Keratinocyte (primary cell): ENCODE measurements at regions not wholly inside any gene's neighbourhood (a gene's known extent, or its start where the extent isn't known, plus 50 kb on each side); places are given as distances from the start of the nearest gene placed in this dataset.

Experiments
- EZH2 ChIP-seq: IDR thresholded peaks from one replicate; pipeline ENCODE4 v1.6.1; 2012; ENCODE audit warnings: inconsistent platforms, mild to moderate bottlenecking, low read length, moderate library complexity
- TF ChIP-seq, protein P1 (sequence below), 3 experiments: IDR thresholded peaks in 1 of 3; conservative IDR thresholded peaks in 1 of 3; optimal IDR thresholded peaks in 1 of 3; 2 replicates in 2 of 3; 3 replicates in 1 of 3; pipeline versions ENCODE3 to v1.5.1; 2011; ENCODE audit warnings: low read length in 3 of 3, mild to moderate bottlenecking in 3 of 3, moderate library complexity in 2 of 3, control low read depth in 1 of 3, inconsistent platforms in 1 of 3; ENCODE audit not compliant: insufficient read depth in 2 of 3; ENCODE audit errors: extremely low read depth in 1 of 3

DNA sequence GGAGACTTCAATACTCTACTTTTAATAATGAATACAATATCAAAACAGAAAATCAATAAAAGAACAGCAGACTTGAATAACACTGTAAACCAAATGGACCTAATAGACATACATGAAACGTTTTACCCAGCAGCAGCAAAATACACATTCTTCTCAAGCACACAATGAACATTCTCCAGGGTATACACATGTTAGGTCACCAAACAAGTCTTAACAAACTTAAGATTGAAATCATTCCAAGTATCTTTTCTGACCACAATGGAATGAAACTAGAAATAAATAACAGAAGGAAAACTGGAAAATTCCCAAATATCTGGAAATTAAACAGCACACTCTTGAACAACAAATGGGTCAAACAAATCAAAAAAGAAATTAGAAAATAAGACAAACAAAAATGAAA, 145.0 kb upstream of the CT83 start:
- TF ChIP-seq, protein P1, sequence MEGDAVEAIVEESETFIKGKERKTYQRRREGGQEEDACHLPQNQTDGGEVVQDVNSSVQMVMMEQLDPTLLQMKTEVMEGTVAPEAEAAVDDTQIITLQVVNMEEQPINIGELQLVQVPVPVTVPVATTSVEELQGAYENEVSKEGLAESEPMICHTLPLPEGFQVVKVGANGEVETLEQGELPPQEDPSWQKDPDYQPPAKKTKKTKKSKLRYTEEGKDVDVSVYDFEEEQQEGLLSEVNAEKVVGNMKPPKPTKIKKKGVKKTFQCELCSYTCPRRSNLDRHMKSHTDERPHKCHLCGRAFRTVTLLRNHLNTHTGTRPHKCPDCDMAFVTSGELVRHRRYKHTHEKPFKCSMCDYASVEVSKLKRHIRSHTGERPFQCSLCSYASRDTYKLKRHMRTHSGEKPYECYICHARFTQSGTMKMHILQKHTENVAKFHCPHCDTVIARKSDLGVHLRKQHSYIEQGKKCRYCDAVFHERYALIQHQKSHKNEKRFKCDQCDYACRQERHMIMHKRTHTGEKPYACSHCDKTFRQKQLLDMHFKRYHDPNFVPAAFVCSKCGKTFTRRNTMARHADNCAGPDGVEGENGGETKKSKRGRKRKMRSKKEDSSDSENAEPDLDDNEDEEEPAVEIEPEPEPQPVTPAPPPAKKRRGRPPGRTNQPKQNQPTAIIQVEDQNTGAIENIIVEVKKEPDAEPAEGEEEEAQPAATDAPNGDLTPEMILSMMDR (optimal IDR thresholded peaks at IDR 0.05 in 1 of 3, IDR thresholded peaks at IDR 0.05 in 1 of 3, conservative IDR thresholded peaks at IDR 0.05 in 1 of 3; ENCODE audit: extremely low read depth in 1 of 3, insufficient read depth in 2 of 3, low read length in 3 of 3) = no peak
- no peak for TF ChIP-seq EZH2
